GOT3 (cell line): ENCODE measurements at regions not wholly inside any gene's neighbourhood (a gene's known extent, or its start where the extent isn't known, plus 50 kb on each side); places are given as distances from the start of the nearest gene placed in this dataset.
"Not testable (repeated sequence)": the region's sequence is repeated elsewhere in the genome, so short reads cannot be mapped to it uniquely, and the experiment has no call there.

Source experiments
- DNase-seq: peaks from one replicate; lab custom pipeline; 2025; ENCODE audit warnings: mixed read lengths; lab: John Stamatoyannopoulos, UW

DNA sequence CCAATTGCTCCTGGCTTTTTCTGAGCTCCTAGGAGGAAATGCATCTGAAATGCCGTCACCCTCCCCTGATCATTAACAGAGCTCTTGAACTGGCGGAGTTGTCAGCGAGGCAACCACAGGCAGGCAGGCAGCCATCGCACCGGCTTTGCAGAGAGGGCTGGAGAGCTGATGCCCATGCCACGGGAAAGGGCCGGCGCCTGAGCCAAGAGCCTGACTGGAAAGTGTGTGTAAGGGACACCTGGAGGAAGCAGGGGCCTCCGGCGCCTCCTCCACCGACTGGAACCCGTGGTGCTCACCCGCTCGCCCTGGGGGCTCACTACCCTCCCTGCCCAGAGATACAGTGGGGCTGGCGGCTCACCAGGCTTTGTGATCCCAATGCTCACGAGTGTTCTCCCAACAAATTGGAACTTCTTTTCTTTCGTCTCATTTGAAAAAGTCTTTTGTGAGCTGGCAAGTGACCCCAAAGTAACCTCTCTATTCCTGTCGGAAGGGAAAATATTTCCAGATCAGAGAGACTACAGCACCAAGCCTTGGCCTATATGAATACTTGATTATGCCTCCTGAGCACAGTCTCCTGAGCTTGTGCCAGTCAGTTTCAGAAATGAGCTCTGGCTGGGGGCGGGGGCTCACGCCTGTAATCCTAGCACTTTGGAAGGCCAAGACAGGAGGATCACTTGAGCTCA, 97.7 kb upstream of the SLC25A33 start:
- no peak for DNase-seq

DNA sequence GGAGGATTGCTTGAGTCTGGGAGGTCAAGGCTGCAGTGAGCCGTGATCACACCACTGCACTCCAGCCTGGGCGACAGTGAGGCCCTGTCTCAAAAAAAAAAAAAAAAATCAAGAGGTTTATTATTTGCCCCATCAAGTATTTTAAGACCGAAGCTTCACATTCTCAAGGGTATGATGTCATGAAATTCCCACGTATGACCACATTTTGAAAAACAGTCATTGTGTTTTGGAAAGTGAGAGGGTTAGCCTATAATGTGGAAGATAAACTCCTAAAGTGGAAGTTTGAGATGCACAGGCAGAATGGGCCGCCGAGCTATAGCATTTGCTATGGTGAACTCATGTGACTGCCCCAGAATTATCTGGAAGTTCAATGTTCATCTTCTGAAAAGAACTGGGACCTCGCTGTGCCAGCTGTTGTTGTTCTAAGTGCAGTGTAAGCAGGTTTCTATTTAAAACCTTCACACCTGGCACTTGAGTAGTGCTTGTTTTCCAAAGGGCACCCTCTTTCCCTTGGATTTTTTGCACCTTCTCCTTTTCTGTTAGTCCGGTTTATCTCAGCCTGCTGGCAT, 96.9 kb upstream of the SLC25A33 start:
- DNase-seq, result no peak

DNA sequence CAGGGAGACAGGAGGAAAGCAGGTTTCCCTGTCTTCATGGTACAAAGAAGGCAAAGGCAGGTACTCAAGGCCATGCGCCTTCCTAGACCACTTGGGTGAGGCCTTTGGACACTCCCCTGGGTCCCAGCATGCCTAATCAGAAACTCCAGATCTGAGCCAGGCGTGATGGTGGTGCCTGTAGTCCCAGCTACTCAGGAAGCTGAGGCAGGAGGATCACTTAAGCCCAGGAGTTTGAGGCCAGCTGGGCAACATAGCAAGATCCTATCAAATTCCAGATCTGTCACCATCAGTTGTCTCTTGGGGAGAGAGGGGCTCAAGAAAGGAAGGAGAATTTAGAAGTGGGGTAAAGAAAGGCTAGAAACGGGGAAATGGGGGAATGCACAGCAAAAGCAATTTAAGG, 96.3 kb upstream of the SLC25A33 start:
- DNase-seq, result no peak

DNA sequence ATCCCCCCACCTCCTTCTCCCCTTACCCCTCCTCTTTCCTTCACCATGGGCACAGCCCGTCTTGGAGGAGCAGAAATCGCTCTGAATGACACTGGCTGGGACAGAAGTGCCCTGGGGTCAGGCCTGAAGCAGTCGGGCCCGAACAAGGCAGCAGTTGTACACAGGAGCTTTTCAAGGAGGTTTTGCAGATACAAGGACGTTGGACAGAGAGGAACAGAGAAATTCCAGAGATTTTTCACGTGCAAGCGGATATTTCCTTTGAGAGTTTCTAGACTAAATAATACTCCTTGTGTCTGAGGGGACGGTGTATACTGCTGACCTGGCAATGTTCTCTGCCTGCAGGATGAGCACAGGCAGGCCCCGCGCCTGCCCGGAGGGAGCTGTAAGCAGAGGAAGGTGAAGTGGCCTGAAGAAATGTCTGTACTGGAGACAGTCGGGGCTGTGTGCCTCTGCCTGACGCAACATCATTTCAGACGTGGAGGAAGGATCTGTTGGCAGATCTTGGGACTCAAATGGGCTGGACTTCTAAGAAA, 95.3 kb upstream of the SLC25A33 start:
- DNase-seq, result no peak

DNA sequence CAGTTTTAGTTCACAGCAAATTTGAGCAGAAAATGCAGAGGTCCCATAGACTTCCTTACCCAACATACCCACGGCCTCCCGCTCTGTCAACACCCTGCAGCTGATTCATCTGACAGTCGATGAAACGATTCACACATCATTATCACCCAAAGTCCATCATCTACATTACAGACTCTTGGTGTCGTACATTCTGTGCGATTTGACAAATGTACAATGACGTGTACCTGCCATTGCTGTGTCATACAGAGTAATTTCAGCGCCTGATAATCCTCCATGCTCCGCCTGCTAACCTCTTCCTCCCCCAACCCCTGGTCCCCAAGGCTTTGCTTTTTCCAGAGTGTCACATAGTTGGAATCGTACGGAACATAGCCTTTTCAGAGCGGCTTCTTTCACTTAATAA, 94.7 kb upstream of the SLC25A33 start:
- DNase-seq, result no peak

DNA sequence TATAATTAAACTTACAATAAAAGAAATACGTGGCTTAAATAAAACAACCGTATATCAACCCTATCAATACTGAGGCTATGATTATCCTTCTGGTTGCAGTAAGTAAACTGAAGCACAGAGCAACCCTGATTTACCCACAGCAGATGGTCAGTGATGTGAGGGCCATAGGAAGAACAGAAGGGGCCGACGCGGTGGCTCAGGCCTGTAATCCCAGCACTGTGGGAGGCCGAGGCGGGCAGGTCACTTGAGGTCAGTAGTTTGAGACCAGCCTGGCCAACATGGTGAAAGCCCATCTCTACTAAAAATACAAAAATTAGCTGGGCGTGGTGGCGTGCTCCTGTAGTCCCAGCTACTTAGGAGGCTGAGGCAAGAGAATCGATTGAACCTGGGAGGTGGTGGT, 94.2 kb upstream of the SLC25A33 start:
- DNase-seq, result not testable (repeated sequence)

DNA sequence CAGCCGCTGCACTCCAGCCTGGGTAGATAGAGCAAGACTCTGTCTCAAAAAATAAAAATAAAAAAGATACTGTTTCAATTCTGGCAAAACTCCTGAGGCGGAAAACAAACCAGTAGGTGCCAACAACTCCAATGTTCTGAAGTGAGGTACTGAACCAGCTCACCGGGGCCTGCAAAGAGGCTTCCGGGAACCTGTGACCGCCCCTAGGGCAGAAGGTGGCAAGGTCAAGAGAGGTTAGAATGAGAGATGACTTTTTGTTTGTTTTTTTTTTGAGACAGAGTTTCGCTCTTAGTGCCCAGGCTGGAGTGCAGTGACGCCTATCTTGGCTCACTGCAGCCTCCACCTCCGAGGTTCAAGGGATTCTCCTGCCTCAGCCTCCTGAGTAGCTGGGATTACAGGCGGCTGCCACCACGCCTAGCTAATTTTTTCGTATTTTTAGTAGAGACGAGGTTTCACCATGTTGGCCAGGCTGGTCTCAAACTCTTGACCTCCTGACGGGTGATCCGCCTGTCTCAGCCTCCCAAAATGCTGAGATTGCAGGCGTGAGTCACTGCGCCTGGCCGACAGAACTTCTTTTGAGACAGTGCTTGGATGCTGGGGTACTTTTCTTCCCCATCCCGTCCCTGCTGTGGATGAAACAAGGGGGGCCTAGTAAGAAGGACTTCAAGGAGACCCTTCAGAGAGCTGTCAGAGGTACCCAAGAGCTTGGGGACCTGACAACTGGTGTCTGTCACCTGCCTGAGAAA, 91.9 kb upstream of the SLC25A33 start:
- DNase-seq, result no peak

DNA sequence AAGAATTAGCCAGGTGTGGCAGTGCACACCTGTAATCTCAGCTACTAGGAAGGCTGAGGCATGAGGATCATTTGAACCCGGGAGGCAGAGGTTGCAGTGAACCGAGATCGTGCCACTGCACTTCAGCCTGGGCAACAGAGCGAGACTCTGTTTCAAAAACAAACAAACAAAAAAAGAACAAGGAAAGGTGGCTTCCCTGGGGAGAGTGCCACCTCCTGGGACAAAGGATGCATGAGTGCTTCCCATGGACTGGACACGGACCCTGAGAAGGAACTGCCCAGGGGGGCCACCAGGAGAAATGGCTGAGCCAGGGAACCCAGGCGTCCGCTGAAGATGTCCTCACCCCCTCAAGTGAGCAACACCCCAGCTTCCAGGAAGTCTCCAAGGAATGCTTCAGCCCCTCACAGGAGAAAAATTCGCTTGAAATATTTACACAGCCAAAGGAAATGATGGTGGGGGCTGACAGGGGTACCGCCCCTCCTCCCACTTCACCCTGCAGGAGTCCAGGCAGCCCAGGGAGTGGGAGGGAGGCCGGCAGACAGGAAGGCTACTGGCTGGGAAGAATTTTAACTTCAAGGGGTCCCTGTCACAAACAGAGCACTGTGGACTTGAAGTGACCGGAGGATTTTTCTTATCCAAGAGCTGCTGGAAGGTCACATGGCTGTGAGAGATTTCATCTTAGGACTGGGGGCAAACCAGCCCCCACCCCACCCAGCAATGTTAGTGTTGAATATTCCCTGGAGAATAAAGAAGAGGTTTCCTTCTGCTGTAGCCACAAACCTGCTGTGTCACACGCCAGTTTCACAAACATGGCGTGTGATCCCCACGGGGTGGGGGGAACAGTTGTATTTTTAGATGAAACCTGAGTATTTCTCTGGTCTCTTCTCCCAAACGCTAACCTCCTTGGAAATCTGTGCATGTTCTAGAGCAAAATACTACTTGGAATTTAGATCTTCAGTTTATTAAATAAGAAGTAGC, 90.8 kb upstream of the SLC25A33 start:
- DNase-seq, result no peak

DNA sequence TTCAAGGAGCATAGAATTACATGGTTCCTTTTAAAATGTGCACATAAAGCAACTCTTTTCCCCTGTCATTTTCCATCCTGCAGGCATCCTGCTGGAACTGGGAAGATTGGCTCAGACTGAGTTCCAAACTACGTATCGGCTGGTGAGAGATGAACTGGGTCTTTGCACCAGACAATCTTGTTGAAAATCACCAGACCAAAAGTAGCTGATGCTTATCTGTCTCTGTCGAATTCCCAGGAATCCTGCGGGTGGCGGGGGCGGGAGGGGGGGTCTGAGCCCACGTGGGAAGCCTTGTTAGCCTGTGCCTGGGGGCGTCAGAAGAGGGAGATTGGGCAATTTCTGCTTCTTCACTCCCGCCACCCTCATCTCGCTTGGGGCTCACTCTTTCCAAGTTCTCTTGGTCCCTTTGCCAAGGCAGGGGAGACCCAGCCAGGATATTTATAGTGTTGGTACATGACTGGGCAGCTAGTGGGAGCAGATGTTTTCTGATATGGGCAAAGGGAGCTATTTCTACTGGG, 90.1 kb upstream of the SLC25A33 start:
- no peak for DNase-seq

DNA sequence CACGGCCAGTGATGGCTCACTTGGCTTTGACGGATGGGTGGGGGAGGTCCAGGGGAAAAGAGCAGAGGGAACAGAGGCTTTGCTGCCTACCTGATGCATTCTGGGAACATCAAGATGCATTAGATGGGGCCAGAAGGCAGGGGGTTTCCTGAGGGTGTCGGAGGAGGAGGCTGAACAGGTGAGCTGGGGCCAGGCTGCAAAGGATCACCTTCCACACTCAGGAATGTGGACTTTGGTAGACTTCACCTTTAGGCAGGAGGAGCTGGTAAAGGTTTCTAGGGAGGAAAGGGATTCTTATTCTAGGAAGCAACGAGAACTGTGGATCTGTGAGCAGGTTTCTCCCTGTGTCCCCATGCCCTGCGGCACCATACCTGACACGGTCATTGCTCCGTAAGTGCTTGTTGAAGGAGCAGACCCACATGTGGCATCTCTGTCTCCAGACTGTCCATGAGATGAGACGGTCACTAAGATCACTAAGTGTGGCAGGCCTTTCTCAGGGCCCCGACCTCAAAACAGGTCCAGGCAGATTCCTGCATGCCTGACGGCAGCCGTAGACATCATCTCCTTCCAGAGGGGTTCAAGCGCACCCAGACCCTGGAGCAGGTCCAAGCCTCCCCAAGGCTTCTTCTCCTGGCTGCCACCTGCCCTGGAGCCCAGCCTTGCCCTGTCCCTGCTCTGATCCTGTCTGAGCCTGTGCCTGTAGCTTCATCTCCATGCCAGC, 89.1 kb upstream of the SLC25A33 start:
- no peak for DNase-seq

DNA sequence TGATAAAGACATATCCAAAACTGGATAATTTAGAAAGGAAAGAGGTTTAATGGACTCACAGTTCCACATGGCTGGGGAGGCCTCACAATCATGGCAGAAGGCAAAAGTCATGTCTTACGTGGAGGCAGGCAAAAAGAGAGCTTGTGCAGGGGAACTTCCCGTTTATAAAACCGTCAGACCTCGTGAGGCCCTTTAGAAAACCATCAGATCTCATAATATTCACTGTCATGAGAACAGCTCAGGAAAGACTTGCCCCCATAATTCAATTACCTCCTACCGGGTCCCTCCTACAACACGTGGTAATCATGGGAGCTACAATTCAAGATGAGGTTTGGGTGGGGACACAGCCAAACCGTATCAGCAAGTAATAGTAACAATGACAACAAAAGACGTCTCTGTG, 88.2 kb upstream of the SLC25A33 start:
- DNase-seq, result no peak

DNA sequence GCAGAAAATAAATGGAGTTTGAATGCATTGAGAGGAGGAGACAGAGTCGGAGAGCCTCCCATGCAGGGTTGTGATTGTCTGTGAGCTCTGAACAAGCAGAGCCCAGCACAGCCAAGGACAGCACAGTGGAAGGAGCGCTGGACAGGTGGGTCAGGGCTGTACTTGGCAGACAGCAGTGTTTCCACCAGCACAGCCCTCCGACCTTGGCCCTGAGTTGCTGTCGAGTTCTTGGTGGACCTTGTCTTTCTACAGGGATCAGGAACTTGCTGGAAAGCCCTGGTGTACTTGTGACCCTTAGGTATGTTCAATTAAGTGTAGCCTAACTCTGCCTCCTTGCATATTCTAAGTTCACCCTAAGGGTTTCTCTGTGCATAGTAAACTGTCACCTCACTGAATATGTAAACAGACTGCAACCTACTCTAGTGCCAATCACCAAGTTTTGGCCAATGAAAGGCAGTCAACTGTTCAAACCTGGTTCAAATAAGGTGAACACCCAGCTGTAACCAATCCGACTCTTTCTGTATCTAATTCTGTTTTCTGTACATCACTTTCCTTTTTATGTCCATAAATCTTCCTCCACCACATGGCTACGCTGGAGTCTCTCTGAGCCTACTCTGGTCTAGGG, 86.6 kb upstream of the SLC25A33 start:
- no peak for DNase-seq

DNA sequence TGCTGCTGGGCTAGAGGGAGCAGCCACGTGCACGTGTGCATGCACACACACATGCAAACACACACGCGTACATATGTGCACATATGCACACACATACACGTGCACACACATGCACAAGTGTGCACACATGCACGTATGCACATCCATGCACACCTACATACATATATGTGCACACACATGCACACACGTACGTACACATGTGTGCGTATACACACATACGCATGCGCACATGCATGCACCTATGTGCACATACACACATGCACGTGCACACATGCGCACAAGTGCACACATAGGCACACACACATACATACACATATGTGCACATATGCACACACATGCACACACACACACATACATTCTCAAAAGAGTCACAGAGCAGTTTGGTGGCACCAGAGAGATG, 85.9 kb upstream of the SLC25A33 start:
- no peak for DNase-seq

DNA sequence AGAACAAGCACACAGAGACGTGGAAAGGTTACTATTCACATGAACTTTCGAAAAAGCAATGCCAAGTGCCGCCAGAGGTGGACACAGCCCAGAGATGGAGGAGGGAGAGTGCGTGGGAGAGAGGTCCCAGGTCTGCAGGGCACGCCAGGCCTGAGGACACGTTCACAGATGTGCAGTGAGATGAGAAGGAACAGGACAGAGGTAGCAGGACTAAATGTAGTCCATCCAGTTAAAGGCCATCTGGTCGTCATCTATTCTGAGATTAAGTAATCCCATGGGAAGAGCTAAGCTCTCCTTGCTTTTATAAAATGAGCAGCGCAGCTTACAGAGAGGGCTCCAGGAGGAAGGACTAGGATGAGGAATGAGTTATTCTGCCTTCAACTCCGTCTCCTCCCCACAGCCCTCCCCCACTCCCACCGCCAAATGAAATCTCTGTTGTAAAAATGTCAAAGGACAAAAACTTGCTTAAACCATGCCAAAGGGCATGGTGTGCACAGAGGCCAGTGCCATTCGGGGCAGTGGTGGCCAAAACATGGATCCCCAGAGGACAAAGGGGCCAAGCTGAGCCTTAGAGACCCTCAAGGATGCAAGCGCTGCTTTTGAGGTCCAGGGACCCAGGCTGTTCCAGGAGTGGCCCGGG, 85.4 kb upstream of the SLC25A33 start:
- no peak for DNase-seq

DNA sequence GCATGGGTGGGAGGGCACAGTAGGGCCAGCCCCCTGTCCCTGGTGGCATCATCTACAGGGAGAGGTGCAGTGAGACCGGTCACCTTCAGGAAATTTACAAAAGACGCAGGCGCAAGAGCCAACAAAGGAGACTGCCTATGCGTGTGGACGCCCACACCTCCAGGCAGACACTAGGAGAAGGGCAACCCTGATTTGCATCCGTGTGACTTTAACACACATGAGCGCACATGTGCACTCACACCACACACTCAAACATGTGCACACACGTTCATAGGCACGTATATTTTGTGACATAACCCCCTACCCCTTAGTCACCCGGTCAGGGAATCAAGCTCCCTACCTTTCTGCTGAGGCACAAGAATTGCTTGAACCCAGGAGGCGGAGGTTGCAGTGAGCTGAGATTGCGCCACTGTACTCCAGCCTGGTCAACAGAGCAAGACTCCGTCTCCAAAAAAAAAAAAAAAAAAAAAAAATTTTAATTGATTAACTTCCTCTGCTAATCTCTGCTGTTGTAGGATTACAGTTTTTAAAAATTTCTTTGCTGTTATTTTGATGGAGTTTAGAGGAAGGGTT, 84.7 kb upstream of the SLC25A33 start:
- DNase-seq, result no peak

DNA sequence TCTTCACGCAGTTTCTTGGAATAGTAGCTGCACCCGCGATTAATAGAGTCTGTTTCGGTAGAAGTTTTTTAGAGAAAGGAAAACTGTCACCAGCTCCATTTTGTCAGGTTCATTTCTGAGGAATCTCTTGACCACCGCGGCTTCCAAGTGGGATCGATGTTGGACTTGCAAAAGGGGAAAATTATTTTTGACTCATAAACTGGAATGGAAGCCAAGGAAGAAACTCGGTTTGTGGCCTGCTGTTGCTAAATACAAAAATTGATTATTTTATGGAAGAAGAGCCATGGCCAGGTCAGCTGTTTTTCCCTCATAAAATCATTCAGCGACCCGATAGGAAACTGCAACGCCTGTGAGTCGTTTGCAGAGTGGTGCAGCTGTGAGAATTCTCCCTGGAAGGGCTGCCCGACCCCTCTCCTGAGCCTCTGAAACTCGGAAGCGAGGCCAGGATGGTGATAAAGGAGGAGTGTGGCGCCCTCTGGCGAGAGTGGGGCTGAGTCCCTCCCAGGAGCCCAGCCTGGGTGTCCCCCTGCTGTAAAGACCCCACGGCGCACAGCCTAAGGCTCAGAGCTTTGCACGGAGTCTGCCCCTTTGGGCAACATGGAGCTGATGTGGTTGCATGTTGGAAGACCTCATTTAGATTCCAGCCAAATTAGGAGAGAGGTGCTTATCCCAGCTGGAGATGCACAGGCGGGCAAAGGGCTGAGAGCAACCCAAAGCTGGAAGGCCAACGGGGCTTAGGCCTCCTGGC, 83.6 kb upstream of the SLC25A33 start:
- no peak for DNase-seq

DNA sequence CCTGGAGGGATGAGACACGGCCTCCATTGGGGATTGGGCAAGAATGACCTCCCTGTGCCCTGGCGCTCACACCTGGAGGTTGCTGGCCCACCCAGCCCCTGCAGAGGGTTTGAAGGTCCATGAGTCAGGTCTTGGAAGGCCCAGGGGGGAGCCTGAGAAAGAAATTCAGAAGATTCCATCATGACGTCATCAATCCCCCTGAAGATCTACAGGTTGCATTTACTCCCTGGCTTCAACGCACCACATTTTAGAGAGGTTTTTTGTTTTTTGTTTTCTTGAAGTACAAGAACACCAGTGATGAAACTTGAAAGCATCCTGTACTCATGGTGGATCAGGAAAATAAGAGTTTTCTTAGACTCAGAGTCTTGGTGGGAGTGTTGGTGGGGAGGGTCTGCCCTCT, 82.4 kb upstream of the SLC25A33 start:
- DNase-seq, result no peak

DNA sequence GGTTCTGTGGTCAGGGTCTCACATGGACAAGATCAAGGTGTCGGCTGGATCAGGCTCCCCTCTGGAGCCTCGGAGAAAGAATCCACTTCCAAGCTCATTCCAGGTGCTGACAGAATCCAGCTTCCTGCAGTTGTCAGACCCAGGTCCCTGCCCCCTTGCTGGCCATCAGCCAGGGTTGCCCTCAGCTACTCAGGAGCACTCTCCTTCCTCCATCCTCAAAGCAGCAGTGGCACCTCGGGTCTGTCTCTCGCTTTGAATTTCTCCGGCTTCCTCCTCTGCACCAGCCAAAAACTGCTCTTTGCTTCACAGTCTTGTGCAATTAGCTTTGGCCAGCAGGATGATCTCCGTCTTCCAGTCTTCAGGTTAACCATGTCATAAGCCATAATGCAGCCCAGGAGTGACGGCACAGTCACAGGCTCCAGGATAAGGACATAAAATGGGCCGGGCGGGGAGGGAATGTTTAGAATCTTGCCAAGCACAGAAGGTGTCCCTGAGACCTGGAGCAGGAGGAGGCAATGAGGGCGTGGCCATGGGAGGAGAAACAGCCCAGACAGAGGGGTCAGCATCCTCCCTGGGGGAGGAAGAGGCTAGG, 79.4 kb upstream of the SLC25A33 start:
- no peak for DNase-seq

DNA sequence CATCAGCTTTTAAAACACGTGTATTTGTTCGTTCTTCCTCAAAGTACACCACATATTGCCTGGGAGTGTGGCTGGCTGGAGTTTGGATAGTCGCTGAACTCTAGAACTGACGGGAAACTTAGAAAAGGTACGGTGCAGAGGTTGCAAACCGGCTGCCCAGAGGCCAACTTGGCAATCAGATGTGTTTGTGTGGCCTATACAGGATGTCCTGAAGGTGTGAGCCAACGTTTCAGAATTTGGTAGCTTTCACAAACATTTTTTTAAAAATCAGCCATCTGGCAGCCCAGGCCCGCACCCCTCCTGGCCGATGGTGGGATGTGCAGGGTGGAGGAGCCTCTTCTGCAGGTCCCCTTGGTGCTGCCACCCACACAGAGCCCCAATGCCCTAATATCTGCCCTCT, 73.6 kb upstream of the SLC25A33 start:
- DNase-seq, result no peak
